Urothelium cell line (cell line): ENCODE measurements at regions not wholly inside any gene's neighbourhood (a gene's known extent, or its start where the extent isn't known, plus 50 kb on each side); places are given as distances from the start of the nearest gene placed in this dataset.
A peak's percentile ranks its signal among the peaks of the same experiment; 100 is the strongest.
"Not testable (repeated sequence)": the region's sequence is repeated elsewhere in the genome, so short reads cannot be mapped to it uniquely, and the experiment has no call there.

ENCODE experiments used
- DNase-seq: peaks from one replicate; pipeline ENCODE4 v3.0.0; 2011; ENCODE audit warnings: low spot score, mixed read lengths
- FAIRE-seq: peaks from 2 replicates; lab custom pipeline; 2011; peaks lifted over from hg19 to GRCh38; lab: Jason Lieb, UNC

- no peak for DNase-seq
- FAIRE-seq: no peak
These were observed 431.2 kb downstream of the RPS24 start for GRCh38 chr10:78464856-78465267.

- FAIRE-seq (no peak), DNase-seq (no peak)
These were observed 431.8 kb downstream of the RPS24 start for GRCh38 chr10:78465431-78465830.

- FAIRE-seq (no peak), DNase-seq (no peak)
These were observed 433.9 kb downstream of the RPS24 start for GRCh38 chr10:78467496-78468106.

DNA sequence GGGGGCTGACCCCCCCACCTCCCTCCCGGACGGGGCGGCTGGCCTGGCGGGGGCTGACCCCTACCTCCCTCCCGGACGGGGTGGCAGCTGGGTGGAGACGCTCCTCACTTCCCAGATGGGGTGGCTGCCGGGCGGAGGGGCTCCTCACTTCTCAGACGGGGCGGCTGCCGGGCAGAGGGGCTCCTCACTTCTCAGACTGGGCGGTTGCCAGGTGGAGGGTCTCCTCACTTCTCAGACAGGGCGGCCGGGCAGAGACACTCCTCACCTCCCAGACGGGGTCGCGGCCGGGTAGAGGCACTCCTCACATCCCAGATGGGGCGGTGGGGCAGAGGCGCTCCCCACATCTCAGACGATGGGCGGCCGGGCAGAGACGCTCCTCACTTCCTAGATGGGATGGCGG lies 435.1 kb downstream of the RPS24 start:
- not testable (repeated sequence) for FAIRE-seq, DNase-seq

DNA sequence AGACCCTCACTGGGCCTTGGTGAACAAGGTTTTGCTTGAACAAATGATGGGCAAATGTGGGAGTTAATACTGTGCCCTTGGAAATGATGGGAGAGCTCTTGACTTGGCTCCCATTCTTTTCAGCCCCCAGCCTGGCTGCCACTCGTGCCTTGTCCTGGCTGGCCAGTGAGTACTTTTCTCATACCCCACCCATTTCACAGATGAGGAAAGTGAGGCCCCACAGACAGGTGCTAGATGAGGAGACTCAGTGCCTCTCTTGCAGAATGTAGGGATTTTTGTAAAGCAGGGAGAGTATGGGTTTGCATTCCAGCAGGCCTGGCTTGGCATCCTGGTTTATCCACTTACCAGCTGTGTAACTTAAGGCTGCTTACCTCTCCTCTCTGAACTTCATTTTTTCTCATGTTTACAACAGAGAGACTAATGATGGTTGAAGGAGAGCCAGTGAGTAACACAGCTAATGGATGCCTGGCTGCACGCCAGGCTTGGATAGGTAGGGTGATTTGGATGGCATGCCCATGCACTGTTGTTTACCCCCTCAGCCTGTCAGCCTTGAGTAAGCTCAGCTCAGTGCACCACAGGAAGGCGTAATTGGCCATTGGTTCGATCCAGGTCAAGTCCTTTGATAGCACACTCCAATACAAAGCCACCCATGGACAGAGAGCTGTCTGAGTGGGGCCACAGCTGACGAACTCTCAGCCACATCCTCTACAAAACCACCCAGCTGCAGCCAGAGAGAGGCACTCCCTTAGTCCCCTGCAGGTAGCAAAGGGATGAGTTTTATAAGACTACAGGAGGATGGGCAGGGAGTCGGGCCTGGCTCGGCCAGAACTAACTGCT lies 436.8 kb downstream of the RPS24 start:
- peak; percentile 86 for FAIRE-seq
- DNase-seq: peak; percentile 41

GRCh38 chr10:78471326-78471722 lies 437.7 kb downstream of the RPS24 start:
- no peak for FAIRE-seq

GRCh38 chr10:78471723-78472550 lies 438.3 kb downstream of the RPS24 start:
- no peak for DNase-seq
- FAIRE-seq: no peak

More at GRCh38 chr10:78471326-78471722, 437.7 kb downstream of the RPS24 start:
- no peak for DNase-seq

DNA sequence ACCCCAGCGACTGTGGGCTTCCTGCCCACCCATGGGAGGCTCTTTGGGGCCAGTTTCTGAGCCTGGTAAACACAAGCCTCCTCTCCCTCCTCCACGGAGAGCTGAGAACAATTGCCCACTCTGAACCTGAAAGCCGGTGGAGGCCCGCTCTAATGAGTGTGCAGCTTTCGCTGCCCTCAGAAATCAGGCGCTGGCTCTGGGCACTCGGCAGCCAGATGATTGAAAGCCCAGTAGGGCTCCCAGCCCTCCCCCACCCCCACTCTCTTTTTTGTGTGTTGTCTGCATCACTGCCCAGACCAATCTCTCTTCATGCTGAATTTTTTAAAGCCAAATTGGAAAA lies 438.9 kb downstream of the RPS24 start:
- FAIRE-seq: no peak
- no peak for DNase-seq

GRCh38 chr10:78473006-78473405 lies 439.3 kb downstream of the RPS24 start:
- DNase-seq (no peak), FAIRE-seq (no peak)

- FAIRE-seq (peak; percentile 20), DNase-seq (no peak)
These were observed 441.1 kb downstream of the RPS24 start for GRCh38 chr10:78474743-78475142.

GRCh38 chr10:78475437-78475836 lies 441.8 kb downstream of the RPS24 start:
- FAIRE-seq (no peak), DNase-seq (no peak)

- FAIRE-seq (no peak), DNase-seq (no peak)
These were observed 442.5 kb downstream of the RPS24 start for GRCh38 chr10:78476156-78476555.

DNA sequence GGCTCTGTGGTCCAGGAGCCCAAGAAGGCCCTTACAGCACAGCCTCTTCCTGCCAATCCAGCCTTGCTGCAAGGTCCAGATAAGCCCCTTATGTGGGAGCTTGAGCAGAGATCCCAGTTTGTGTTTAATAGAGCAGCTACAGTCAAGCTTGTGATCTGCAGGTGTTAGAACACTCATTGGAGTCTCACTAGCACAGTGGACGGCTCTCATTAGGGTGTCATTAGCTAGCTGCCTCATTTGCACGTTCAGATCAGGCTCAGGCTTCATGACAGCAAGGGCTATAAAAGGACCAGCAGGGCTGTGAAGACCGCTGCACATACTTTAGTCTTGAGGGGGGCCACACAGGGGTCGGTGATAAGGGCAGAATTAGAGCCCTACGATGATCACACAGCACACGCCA lies 443.2 kb downstream of the RPS24 start:
- FAIRE-seq: no peak
- DNase-seq: no peak

GRCh38 chr10:78478919-78479318 lies 445.3 kb downstream of the RPS24 start:
- DNase-seq (no peak), FAIRE-seq (peak; percentile 23)

DNA sequence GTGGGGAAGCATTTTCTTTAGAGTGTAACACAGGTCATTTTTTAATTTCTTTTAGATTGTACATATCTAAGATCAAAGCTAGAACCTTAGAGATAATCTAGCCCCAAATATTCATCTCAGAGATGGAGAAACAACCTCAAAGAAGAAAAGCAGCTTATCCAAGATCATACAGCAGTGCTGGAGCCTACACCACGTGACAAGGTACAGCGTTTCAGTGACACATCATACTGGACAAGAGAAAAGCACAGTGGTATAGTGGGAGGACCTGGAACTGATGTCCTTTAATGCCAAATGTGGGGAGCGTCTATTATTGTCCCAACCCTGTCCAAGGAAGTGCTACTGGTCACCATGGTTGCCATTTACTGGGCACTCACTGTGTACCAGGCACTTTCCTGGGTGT lies 445.8 kb downstream of the RPS24 start:
- FAIRE-seq (no peak), DNase-seq (no peak)

- FAIRE-seq: no peak
These were observed 448.2 kb downstream of the RPS24 start for GRCh38 chr10:78481842-78482241.

GRCh38 chr10:78483641-78484040 lies 450.0 kb downstream of the RPS24 start:
- DNase-seq (no peak), FAIRE-seq (no peak)

More at GRCh38 chr10:78481842-78482241, 448.2 kb downstream of the RPS24 start:
- DNase-seq: no peak

- DNase-seq (no peak), FAIRE-seq (no peak)
These were observed 455.4 kb downstream of the RPS24 start for GRCh38 chr10:78489034-78489433.

- DNase-seq: peak; percentile 33
- FAIRE-seq: no peak
These were observed 458.1 kb downstream of the RPS24 start for GRCh38 chr10:78491812-78492211.

DNA sequence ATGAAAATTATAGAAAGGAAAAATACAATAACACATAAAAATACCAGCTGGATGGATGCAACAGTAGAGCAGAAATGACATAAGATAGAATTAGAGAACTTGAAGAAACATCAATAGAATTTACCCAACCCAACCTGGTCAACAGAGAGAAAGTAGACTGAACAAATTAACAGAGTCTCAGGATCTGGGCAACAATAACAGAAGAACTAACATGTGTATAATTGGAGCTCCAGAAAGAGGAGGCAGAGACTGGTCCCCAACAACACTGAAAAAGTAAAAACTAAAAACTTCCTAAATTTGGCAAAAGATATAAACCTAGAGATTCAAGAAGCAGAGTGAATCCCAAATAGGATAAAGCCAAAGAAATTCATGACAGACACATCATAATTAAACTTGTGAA lies 458.8 kb downstream of the RPS24 start:
- FAIRE-seq (no peak), DNase-seq (no peak)

DNA sequence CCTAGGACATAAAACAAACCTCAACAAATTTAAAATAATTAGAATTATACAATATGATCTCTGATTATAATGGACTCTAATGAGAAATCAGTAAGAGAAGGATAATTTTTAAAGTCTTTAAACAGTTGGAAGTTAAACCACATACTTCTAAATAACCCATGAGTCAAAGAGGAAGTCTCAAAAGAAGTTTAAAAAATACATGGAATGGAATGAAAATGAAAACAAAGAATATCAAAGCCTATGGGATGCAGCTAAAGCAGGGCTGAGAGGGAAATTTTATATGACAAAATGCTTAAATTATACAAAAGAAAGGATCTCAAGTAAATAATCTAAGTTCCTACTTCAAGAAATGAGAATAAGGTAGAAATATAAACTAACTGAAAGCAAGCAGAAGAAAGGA lies 460.5 kb downstream of the RPS24 start:
- DNase-seq: no peak
- FAIRE-seq: no peak
